Fibroblast of lung (primary cell): ENCODE measurements at regions not wholly inside any gene's neighbourhood (a gene's known extent, or its start where the extent isn't known, plus 50 kb on each side); places are given as distances from the start of the nearest gene placed in this dataset.

Experiments used
- DNase-seq, 2 donors: peaks; one replicate each; pipeline versions ENCODE4 v3.0.0 to v3.0.0-alpha.2; 2010; ENCODE audit warnings: low read depth in 2 of 2
- H2AFZ ChIP-seq: 2 replicates; pipeline ENCODE4 v1.5.1; 2012; ENCODE audit warnings: low read length, control low read depth, inconsistent platforms
- H3K27ac ChIP-seq: 2 replicates; pipeline ENCODE4 v1.5.1; 2011; ENCODE audit warnings: low read length, control low read depth; ENCODE audit not compliant: insufficient read depth
- H3K27me3 ChIP-seq: 2 replicates; pipeline ENCODE4 v1.5.1; 2011; ENCODE audit warnings: mild to moderate bottlenecking, low read length; ENCODE audit not compliant: control insufficient read depth, insufficient read depth
- H3K36me3 ChIP-seq: 2 replicates; pipeline ENCODE4 v1.5.1; 2011; ENCODE audit warnings: low read length; ENCODE audit not compliant: control insufficient read depth, insufficient read depth
- H3K4me1 ChIP-seq: 2 replicates; pipeline ENCODE4 v1.5.1; 2011; ENCODE audit warnings: low read length; ENCODE audit not compliant: control insufficient read depth, insufficient read depth; ENCODE audit errors: extremely low read depth
- H3K4me2 ChIP-seq: 2 replicates; pipeline ENCODE4 v1.5.1; 2011; ENCODE audit warnings: low read length, control low read depth; ENCODE audit not compliant: insufficient read depth; ENCODE audit errors: extremely low read depth
- H3K4me3 ChIP-seq, 4 experiments: fragments of 200-600 bp in 1 of 4; sonication (generic) in 1 of 4; replicated peaks in 1 of 4; 2 replicates each; pipeline ENCODE4 v1.5.1; 2011 to 2016; ENCODE audit warnings: low read length in 4 of 4, low read depth in 3 of 4, mild to moderate bottlenecking in 3 of 4, control low read depth in 2 of 4, inconsistent platforms in 1 of 4, mixed read lengths in 1 of 4; ENCODE audit not compliant: insufficient read depth in 1 of 4; ENCODE audit errors: control extremely low read depth in 1 of 4
- H3K79me2 ChIP-seq: 2 replicates; pipeline ENCODE4 v1.5.1; 2012; ENCODE audit warnings: mild to moderate bottlenecking, low read length, inconsistent platforms; ENCODE audit not compliant: control insufficient read depth, insufficient read depth
- H3K9ac ChIP-seq: 2 replicates; pipeline ENCODE4 v1.5.1; 2011; ENCODE audit warnings: mild to moderate bottlenecking, low read length, control low read depth; ENCODE audit not compliant: insufficient read depth
- H3K9me3 ChIP-seq: 2 replicates; pipeline ENCODE4 v1.5.1; 2012; ENCODE audit warnings: low read depth, low read length; ENCODE audit not compliant: control insufficient read depth, insufficient read depth
- H4K20me1 ChIP-seq: 2 replicates; pipeline ENCODE4 v1.5.1; 2011; ENCODE audit warnings: low read length; ENCODE audit not compliant: control insufficient read depth, insufficient read depth; ENCODE audit errors: extremely low read depth
- CTCF ChIP-seq, 2 donors: IDR thresholded peaks in 1 of 2; conservative IDR thresholded peaks in 1 of 2; 1 replicate in 1 of 2; 2 replicates in 1 of 2; pipeline ENCODE4 v1.5.1; 2011 to 2012; ENCODE audit warnings: low read length in 2 of 2, control low read depth in 1 of 2, inconsistent platforms in 1 of 2, low read depth in 1 of 2, mild to moderate bottlenecking in 1 of 2
- EZH2 ChIP-seq: IDR thresholded peaks from 2 replicates; pipeline ENCODE4 v1.5.1; 2012; ENCODE audit warnings: low read length, control low read depth, mild to moderate bottlenecking; ENCODE audit errors: missing control alignments

- no peak overlapping the region for H3K4me2 ChIP-seq
- no peak overlapping the region for H3K9ac ChIP-seq
- no peaks in the 10 kb centered on the region for H3K4me1 ChIP-seq
- no peak overlapping the region for H2AFZ ChIP-seq
- H4K20me1 ChIP-seq = no peaks in the 10 kb centered on the region
- H3K36me3 ChIP-seq = no peaks in the 10 kb centered on the region
- no peak overlapping the region for H3K4me3 ChIP-seq
- DNase-seq = peak in 1 of 2 donors; percentile 68
- H3K79me2 ChIP-seq = no peaks in the 10 kb centered on the region
- no peak overlapping the region for H3K27ac ChIP-seq
- H3K27me3 ChIP-seq = no peaks in the 10 kb centered on the region
- no peaks in the 10 kb centered on the region for H3K9me3 ChIP-seq
- TF ChIP-seq EZH2 = no peak
- no peak for TF ChIP-seq CTCF (conservative IDR thresholded peaks at IDR 0.05 in 1 of 2, IDR thresholded peaks at IDR 0.05 in 1 of 2; ENCODE audit: low read depth in 1 of 2, low read length in 2 of 2)
Observed at GRCh38 chr2:8307606-8308180, 374.2 kb upstream of the ID2 start.

- Histone ChIP-seq H3K9ac (no peak overlapping the region), H3K4me1 (no peaks in the 10 kb centered on the region), H3K9me3 (no peaks in the 10 kb centered on the region), H3K36me3 (no peaks in the 10 kb centered on the region), H2AFZ (no peak overlapping the region), H3K4me2 (no peak overlapping the region), H3K79me2 (no peaks in the 10 kb centered on the region), H4K20me1 (no peaks in the 10 kb centered on the region), H3K27me3 (no peaks in the 10 kb centered on the region), H3K4me3 (no peak overlapping the region), H3K27ac (no peak overlapping the region)
- DNase-seq = no peak
- no peak for TF ChIP-seq CTCF (conservative IDR thresholded peaks at IDR 0.05 in 1 of 2, IDR thresholded peaks at IDR 0.05 in 1 of 2; ENCODE audit: low read depth in 1 of 2, low read length in 2 of 2)
- TF ChIP-seq EZH2 = no peak
Observed at GRCh38 chr2:8309131-8309530, 372.7 kb upstream of the ID2 start.

GRCh38 chr2:8310557-8311455 lies 371.1 kb upstream of the ID2 start:
- Histone ChIP-seq H4K20me1 (no peaks in the 10 kb centered on the region), H3K4me1 (no peaks in the 10 kb centered on the region), H2AFZ (no peak overlapping the region), H3K9ac (no peak overlapping the region), H3K4me3 (no peak overlapping the region), H3K4me2 (no peak overlapping the region), H3K36me3 (no peaks in the 10 kb centered on the region), H3K27me3 (no peaks in the 10 kb centered on the region), H3K79me2 (no peaks in the 10 kb centered on the region), H3K27ac (no peak overlapping the region), H3K9me3 (no peaks in the 10 kb centered on the region)
- no peak for DNase-seq
- TF ChIP-seq EZH2 = no peak
- no peak for TF ChIP-seq CTCF (conservative IDR thresholded peaks at IDR 0.05 in 1 of 2, IDR thresholded peaks at IDR 0.05 in 1 of 2; ENCODE audit: low read depth in 1 of 2, low read length in 2 of 2)
